RWPE2 (cell line): ENCODE measurements at regions not wholly inside any gene's neighbourhood (a gene's known extent, or its start where the extent isn't known, plus 50 kb on each side); places are given as distances from the start of the nearest gene placed in this dataset.

Experiments
- ATAC-seq: fragments of 200-7000 bp; cut with Tn5 transposase; 3 replicates; pipeline ENCODE4 v1.9.1; 2021; ENCODE audit warnings: low read depth
- DNase-seq: peaks from one replicate; pipeline ENCODE4 v3.0.0-alpha.2; 2020; ENCODE audit warnings: low spot score
- H3K27ac ChIP-seq: fragments of 450-650 bp; 2 replicates; pipeline ENCODE4 v1.5.1; 2017; ENCODE audit warnings: mild to moderate bottlenecking; ENCODE audit not compliant: poor library complexity, severe bottlenecking
- H3K27me3 ChIP-seq: fragments of 250-450 bp; sonication (Bioruptor Pico); 2 replicates; pipeline ENCODE4 v1.5.1; 2021; ENCODE audit warnings: mild to moderate bottlenecking, moderate library complexity; ENCODE audit not compliant: insufficient read depth, poor library complexity, severe bottlenecking
- H3K36me3 ChIP-seq: fragments of 250-450 bp; sonication (Bioruptor Pico); 2 replicates; pipeline ENCODE4 v1.5.1; 2020; ENCODE audit warnings: low read depth, mild to moderate bottlenecking, moderate library complexity
- H3K4me1 ChIP-seq: fragments of 250-450 bp; sonication (Bioruptor Pico); 2 replicates; pipeline ENCODE4 v1.5.1; 2021; ENCODE audit warnings: mild to moderate bottlenecking, moderate library complexity; ENCODE audit not compliant: insufficient read depth, poor library complexity, severe bottlenecking
- H3K4me3 ChIP-seq: fragments of 250-450 bp; sonication (Bioruptor Pico); 2 replicates; pipeline ENCODE4 v1.5.1; 2021; ENCODE audit warnings: mild to moderate bottlenecking, moderate library complexity; ENCODE audit not compliant: severe bottlenecking
- H3K9me3 ChIP-seq: fragments of 250-450 bp; sonication (Bioruptor Pico); 2 replicates; pipeline ENCODE4 v1.5.1; 2021; ENCODE audit warnings: mild to moderate bottlenecking, moderate library complexity; ENCODE audit not compliant: severe bottlenecking
- TF ChIP-seq, protein P1 (sequence below): fragments of 450-650 bp; IDR thresholded peaks from one replicate; pipeline ENCODE4 v1.5.1; 2017; ENCODE audit warnings: mild to moderate bottlenecking, moderate library complexity; ENCODE audit not compliant: poor library complexity, severe bottlenecking

GRCh38 chr18:24660956-24661355 is 200.5 kb downstream of the HRH4 start:
- H3K27ac ChIP-seq, result no peak overlapping the region
- H3K4me1 ChIP-seq, result no peaks in the 10 kb centered on the region
- H3K36me3 ChIP-seq, result no peaks in the 10 kb centered on the region
- TF ChIP-seq, protein P1, sequence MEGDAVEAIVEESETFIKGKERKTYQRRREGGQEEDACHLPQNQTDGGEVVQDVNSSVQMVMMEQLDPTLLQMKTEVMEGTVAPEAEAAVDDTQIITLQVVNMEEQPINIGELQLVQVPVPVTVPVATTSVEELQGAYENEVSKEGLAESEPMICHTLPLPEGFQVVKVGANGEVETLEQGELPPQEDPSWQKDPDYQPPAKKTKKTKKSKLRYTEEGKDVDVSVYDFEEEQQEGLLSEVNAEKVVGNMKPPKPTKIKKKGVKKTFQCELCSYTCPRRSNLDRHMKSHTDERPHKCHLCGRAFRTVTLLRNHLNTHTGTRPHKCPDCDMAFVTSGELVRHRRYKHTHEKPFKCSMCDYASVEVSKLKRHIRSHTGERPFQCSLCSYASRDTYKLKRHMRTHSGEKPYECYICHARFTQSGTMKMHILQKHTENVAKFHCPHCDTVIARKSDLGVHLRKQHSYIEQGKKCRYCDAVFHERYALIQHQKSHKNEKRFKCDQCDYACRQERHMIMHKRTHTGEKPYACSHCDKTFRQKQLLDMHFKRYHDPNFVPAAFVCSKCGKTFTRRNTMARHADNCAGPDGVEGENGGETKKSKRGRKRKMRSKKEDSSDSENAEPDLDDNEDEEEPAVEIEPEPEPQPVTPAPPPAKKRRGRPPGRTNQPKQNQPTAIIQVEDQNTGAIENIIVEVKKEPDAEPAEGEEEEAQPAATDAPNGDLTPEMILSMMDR, result no peak
- H3K4me3 ChIP-seq, result no peak overlapping the region
- peaks cover 28% of the 10 kb centered on the region for H3K27me3 ChIP-seq
- no peak for ATAC-seq
- no peaks in the 10 kb centered on the region for H3K9me3 ChIP-seq
- DNase-seq, result no peak

DNA sequence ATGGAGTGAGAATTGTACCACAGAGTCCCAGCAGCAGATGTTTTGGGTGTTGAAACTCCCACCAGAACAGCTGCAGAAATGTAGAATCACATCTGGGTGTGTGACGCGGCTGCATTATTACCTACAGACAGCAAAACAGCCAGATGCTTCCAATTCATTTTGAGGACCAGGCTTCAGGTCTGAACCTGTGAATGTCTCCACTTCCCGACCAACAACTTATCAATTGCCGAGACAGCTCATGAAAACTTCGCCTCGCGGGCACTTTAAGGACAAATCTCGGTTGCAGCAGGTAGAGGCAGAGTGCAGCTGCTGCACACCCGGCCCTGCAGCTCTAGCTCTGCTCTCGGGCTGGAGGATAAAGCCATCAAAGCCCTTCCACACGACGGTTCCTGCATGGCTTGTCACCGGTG is 202.0 kb downstream of the HRH4 start:
- Histone ChIP-seq H3K36me3 (no peaks in the 10 kb centered on the region), H3K4me3 (no peak overlapping the region), H3K27ac (no peak overlapping the region), H3K4me1 (no peaks in the 10 kb centered on the region), H3K9me3 (no peaks in the 10 kb centered on the region), H3K27me3 (peaks cover 35% of the 10 kb centered on the region)
- no peak for DNase-seq
- ATAC-seq, result no peak
- TF ChIP-seq, protein P1, result no peak

- no peak for DNase-seq
- TF ChIP-seq, protein P1, result no peak
- no peaks in the 10 kb centered on the region for H3K4me1 ChIP-seq
These were observed 202.6 kb downstream of the HRH4 start for GRCh38 chr18:24663026-24663425.

DNA sequence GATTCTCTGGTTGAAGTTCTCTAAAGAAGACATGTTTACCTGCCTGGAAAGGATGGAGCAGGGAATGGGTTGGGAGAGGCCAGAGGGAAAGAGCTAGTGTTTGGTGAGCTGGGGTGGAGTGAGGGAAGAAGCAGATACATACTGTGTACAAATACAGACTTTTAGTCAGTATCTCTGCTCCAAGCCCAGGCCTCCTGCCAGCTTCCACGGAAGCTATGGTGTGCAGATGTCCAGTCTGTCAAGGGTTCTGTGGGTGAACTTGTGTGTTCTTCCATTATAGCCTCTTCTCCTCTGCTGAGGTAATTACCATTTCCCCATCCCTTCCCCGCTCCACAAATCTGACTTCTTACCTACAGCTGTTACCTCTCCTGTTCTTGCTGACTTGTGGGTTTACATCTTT is 208.6 kb downstream of the HRH4 start:
- no peak for ATAC-seq
- Histone ChIP-seq H3K36me3 (no peaks in the 10 kb centered on the region), H3K27ac (no peak overlapping the region), H3K4me3 (no peak overlapping the region), H3K27me3 (peaks cover 19% of the 10 kb centered on the region), H3K4me1 (no peaks in the 10 kb centered on the region), H3K9me3 (no peaks in the 10 kb centered on the region)
- no peak for DNase-seq
- TF ChIP-seq, protein P1, result no peak

More at GRCh38 chr18:24663026-24663425, 202.6 kb downstream of the HRH4 start:
- ATAC-seq, result no peak
- peaks cover 35% of the 10 kb centered on the region for H3K27me3 ChIP-seq
- no peaks in the 10 kb centered on the region for H3K36me3 ChIP-seq
- H3K27ac ChIP-seq, result no peak overlapping the region
- no peaks in the 10 kb centered on the region for H3K9me3 ChIP-seq
- H3K4me3 ChIP-seq, result no peak overlapping the region

- Histone ChIP-seq H3K4me3 (no peak overlapping the region), H3K27ac (no peak overlapping the region), H3K9me3 (no peaks in the 10 kb centered on the region), H3K4me1 (no peaks in the 10 kb centered on the region), H3K27me3 (peaks cover 19% of the 10 kb centered on the region), H3K36me3 (no peaks in the 10 kb centered on the region)
- ATAC-seq (no peak), DNase-seq (no peak)
- TF ChIP-seq, protein P1, result no peak
These were observed 209.1 kb downstream of the HRH4 start for GRCh38 chr18:24669502-24669901.
